ENCODE measurements at regions not wholly inside any gene's neighbourhood (a gene's known extent, or its start where the extent isn't known, plus 50 kb on each side); places are given as distances from the start of the nearest gene placed in this dataset.

DNA sequence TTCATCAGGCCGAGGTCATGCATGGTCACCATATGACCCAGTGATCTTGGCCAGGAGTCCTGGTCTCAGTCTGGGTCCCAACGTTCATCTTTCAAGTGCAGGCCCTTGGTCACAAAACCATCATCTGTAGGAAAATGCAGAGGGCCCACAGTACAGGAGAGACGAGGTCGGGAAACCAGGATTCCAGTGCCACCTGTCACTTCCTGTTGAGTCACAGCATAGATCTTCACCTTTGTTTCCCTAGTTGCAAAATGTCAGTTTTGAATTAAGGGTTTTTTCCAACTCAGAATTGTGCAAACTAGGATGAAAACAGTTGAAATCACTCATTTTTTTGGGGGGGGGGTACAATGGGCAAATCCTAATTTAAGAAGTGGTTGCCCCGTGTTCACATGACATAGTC is 162.2 kb downstream of the INSIG2 start:
- TF ChIP-seq, protein P1, sequence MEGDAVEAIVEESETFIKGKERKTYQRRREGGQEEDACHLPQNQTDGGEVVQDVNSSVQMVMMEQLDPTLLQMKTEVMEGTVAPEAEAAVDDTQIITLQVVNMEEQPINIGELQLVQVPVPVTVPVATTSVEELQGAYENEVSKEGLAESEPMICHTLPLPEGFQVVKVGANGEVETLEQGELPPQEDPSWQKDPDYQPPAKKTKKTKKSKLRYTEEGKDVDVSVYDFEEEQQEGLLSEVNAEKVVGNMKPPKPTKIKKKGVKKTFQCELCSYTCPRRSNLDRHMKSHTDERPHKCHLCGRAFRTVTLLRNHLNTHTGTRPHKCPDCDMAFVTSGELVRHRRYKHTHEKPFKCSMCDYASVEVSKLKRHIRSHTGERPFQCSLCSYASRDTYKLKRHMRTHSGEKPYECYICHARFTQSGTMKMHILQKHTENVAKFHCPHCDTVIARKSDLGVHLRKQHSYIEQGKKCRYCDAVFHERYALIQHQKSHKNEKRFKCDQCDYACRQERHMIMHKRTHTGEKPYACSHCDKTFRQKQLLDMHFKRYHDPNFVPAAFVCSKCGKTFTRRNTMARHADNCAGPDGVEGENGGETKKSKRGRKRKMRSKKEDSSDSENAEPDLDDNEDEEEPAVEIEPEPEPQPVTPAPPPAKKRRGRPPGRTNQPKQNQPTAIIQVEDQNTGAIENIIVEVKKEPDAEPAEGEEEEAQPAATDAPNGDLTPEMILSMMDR (IDR thresholded peaks at IDR 0.05) = no peak
- no peak for TF ChIP-seq POLR2A (IDR thresholded peaks at IDR 0.05)

All from esophagus squamous epithelium (tissue), 4 donors.